ENCODE measurements at regions not wholly inside any gene's neighbourhood (a gene's known extent, or its start where the extent isn't known, plus 50 kb on each side); places are given as distances from the start of the nearest gene placed in this dataset.

- no peak for DNase-seq (ENCODE audit: low read depth, low spot score)
- no peaks in the 10 kb centered on the region for H3K36me3 ChIP-seq (ENCODE audit: control insufficient read depth in 1 of 2, insufficient read depth in 2 of 2, low read length in 2 of 2)
- intact Hi-C loops (cut with micrococcal nuclease): no loop called here
- H3K4me2 ChIP-seq (ENCODE audit: low read length): no peak overlapping the region
- ATAC-seq: no peak
- no peak overlapping the region for H3K27ac ChIP-seq (ENCODE audit: low read depth, low read length)
- H3K9me3 ChIP-seq (ENCODE audit: control insufficient read depth in 1 of 2, insufficient read depth in 1 of 2, low read depth in 1 of 2, low read length in 2 of 2): no peaks in the 10 kb centered on the region
- TF ChIP-seq EGR1 (IDR thresholded peaks at IDR 0.05; ENCODE audit: low read depth) (no peak), EZH2phosphoT487 (IDR thresholded peaks at IDR 0.05; ENCODE audit: borderline replicate concordance) (no peak), YY1 (IDR thresholded peaks at IDR 0.05; ENCODE audit: extremely low read depth, insufficient replicate concordance, low read depth, low read length) (no peak), POLR2A (IDR thresholded peaks at IDR 0.05; ENCODE audit: borderline replicate concordance, extremely low read depth, insufficient read depth, insufficient read length) (no peak), FOSL1 (IDR thresholded peaks at IDR 0.05; ENCODE audit: low read depth) (no peak), EZH2 (IDR thresholded peaks at IDR 0.05) (no peak), TCF7L2 (IDR thresholded peaks at IDR 0.05; ENCODE audit: borderline replicate concordance, extremely low read depth, insufficient read depth, insufficient read length) (no peak), ZFX (IDR thresholded peaks at IDR 0.05) (no peak), RAD21 (IDR thresholded peaks at IDR 0.05; ENCODE audit: low read depth) (no peak)
- TF ChIP-seq, protein P1, sequence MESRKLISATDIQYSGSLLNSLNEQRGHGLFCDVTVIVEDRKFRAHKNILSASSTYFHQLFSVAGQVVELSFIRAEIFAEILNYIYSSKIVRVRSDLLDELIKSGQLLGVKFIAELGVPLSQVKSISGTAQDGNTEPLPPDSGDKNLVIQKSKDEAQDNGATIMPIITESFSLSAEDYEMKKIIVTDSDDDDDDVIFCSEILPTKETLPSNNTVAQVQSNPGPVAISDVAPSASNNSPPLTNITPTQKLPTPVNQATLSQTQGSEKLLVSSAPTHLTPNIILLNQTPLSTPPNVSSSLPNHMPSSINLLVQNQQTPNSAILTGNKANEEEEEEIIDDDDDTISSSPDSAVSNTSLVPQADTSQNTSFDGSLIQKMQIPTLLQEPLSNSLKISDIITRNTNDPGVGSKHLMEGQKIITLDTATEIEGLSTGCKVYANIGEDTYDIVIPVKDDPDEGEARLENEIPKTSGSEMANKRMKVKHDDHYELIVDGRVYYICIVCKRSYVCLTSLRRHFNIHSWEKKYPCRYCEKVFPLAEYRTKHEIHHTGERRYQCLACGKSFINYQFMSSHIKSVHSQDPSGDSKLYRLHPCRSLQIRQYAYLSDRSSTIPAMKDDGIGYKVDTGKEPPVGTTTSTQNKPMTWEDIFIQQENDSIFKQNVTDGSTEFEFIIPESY (IDR thresholded peaks at IDR 0.05; ENCODE audit: extremely low read depth, insufficient replicate concordance, low read length): no peak
- H3K9me2 ChIP-seq (ENCODE audit: insufficient read depth): no peaks in the 10 kb centered on the region
- no peaks in the 10 kb centered on the region for H3K4me1 ChIP-seq (ENCODE audit: control insufficient read depth in 1 of 2, insufficient read depth in 2 of 2, low read length in 2 of 2)
- ChIA-PET RAD21 (ENCODE audit: low non-redundant PET in 1 of 2, low total read pairs in 2 of 2, uncharacterized antibody in 2 of 2, unreplicated experiment in 2 of 2) (no interaction called here), POLR2A (no interaction called here), CTCF (no interaction called here)
- no peak overlapping the region for H3K4me3 ChIP-seq (replicated peaks in 1 of 2; ENCODE audit: low read depth in 1 of 2, low read length in 2 of 2)
- no peak overlapping the region for H3K9ac ChIP-seq (ENCODE audit: low read length)
- H4K20me1 ChIP-seq (ENCODE audit: insufficient read depth): no peaks in the 10 kb centered on the region
- BruUV-seq (replicated peaks): no TSS peak
- no peak overlapping the region for H2AFZ ChIP-seq (ENCODE audit: low read depth, low read length, poor library complexity, severe bottlenecking)
- no peaks in the 10 kb centered on the region for H3K79me2 ChIP-seq (ENCODE audit: insufficient read depth, low read length)
- no peaks in the 10 kb centered on the region for H3K27me3 ChIP-seq (ENCODE audit: insufficient read depth, low read length)
These were observed 173.2 kb upstream of the OR13F1 start for GRCh38 chr9:104330841-104331240.

All from HCT116 (cell line).